AG10803 (cell line): ENCODE measurements at regions not wholly inside any gene's neighbourhood (a gene's known extent, or its start where the extent isn't known, plus 50 kb on each side); places are given as distances from the start of the nearest gene placed in this dataset.

Experiments
- DNase-seq: peaks from one replicate; pipeline ENCODE4 v3.0.0; 2010; ENCODE audit warnings: low read depth
- H3K4me3 ChIP-seq: 2 replicates; pipeline ENCODE4 v1.5.1; 2011; ENCODE audit warnings: mild to moderate bottlenecking, low read length, control low read depth
- CTCF ChIP-seq: conservative IDR thresholded peaks from 2 replicates; pipeline ENCODE4 v1.5.1; 2011; ENCODE audit warnings: mild to moderate bottlenecking, low read length, control low read depth, inconsistent platforms

DNA sequence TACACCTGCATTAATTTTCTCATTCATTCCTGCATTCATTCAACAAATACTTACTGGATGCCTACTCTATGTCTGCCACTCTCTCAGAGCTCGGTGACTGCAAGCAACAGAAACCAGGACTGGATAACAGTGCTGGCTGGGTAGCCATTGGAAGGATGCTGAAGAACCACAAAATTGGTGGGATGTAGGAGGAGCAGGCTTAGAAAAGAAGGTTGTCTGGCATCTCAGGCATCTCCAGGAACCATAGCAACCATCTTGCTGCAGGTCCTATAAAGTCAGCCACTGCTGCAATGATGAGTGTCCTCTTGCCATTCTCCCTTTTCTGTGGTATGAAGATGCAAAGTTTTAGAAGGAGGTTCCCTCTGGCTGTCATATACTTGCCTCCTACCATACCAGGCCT lies 168.6 kb downstream of the FGF18 start:
- TF ChIP-seq CTCF = no peak
- H3K4me3 ChIP-seq = no peak overlapping the region
- DNase-seq = no peak

GRCh38 chr5:171588790-171589189 lies 169.3 kb downstream of the FGF18 start:
- DNase-seq = no peak
- TF ChIP-seq CTCF = no peak
- no peak overlapping the region for H3K4me3 ChIP-seq

DNA sequence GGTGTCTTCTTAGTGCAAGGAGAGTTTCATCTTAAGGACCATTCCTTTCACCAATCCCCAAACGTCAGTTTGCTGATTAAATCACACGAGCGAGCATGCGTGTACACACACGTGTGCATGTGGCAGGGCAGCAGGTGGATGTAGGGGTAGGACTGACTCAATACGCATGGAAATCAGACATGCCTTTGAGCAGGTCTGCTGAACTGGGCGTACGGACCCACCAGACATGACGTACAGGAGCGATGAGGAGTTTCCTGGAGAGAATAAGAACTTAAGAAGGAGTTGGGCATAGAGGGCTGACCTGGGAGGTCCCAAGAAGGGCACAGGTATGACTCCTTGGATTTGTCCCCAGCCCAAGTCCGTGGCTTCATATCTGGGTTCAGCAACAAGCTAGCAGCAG lies 170.0 kb downstream of the FGF18 start:
- no peak for TF ChIP-seq CTCF
- no peak for DNase-seq
- no peak overlapping the region for H3K4me3 ChIP-seq

DNA sequence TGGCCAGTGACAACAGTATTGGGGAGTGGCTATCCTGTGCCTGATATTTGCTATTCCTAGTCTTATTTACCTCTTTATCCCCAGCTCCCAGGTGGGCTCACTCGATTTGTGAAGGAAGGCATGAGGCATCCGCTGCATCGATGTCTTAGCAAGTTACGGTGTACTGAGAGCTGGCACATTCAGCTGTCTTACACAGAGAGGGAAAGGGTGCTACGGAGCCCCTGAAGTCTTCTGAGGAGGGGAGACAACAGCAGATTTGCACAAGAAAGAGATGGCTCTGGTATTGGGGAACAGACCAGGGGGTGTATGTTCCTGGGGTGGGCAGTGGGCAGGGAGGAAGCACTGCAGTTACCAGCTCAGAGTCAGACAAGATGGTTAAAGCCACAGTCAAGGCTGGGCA lies 172.6 kb downstream of the FGF18 start:
- no peak for TF ChIP-seq CTCF
- H3K4me3 ChIP-seq = no peak overlapping the region
- DNase-seq = no peak

GRCh38 chr5:171592736-171593135 lies 173.3 kb downstream of the FGF18 start:
- no peak for DNase-seq
- TF ChIP-seq CTCF = no peak
- H3K4me3 ChIP-seq = no peak overlapping the region

GRCh38 chr5:171593401-171593800 lies 174.0 kb downstream of the FGF18 start:
- no peak overlapping the region for H3K4me3 ChIP-seq
- TF ChIP-seq CTCF = no peak
- no peak for DNase-seq

- no peak overlapping the region for H3K4me3 ChIP-seq
- DNase-seq = no peak
- no peak for TF ChIP-seq CTCF
Measured at GRCh38 chr5:171593976-171594375, 174.5 kb downstream of the FGF18 start.
